ENCODE measurements at regions not wholly inside any gene's neighbourhood (a gene's known extent, or its start where the extent isn't known, plus 50 kb on each side); places are given as distances from the start of the nearest gene placed in this dataset.

- ATAC-seq: no peak
- Mint-ChIP-seq H3K27me3 (peaks cover 7% of the 10 kb centered on the region), H3K4me3 (no peak overlapping the region), H3K36me3 (no peaks in the 10 kb centered on the region), H3K27ac (no peak overlapping the region), H3K9me3 (ENCODE audit: low read depth) (no peaks in the 10 kb centered on the region), H3K4me1 (peaks cover 9% of the 10 kb centered on the region)
- no peak for DNase-seq
- CTCF ChIA-PET: no interaction called here
These were observed 235.6 kb upstream of the GSE1 start for GRCh38 chr16:85377388-85378144.

- H3K4me3 Mint-ChIP-seq: no peak overlapping the region
- H3K36me3 Mint-ChIP-seq: no peaks in the 10 kb centered on the region
- H3K27ac Mint-ChIP-seq: no peak overlapping the region
- peaks cover 7% of the 10 kb centered on the region for H3K27me3 Mint-ChIP-seq
- no peaks in the 10 kb centered on the region for H3K9me3 Mint-ChIP-seq (ENCODE audit: low read depth)
- CTCF ChIA-PET: no interaction called here
- H3K4me1 Mint-ChIP-seq: peaks cover under 1% of the 10 kb centered on the region
- DNase-seq (no peak), ATAC-seq (no peak)
These were observed 234.7 kb upstream of the GSE1 start for GRCh38 chr16:85378145-85379040.

DNA sequence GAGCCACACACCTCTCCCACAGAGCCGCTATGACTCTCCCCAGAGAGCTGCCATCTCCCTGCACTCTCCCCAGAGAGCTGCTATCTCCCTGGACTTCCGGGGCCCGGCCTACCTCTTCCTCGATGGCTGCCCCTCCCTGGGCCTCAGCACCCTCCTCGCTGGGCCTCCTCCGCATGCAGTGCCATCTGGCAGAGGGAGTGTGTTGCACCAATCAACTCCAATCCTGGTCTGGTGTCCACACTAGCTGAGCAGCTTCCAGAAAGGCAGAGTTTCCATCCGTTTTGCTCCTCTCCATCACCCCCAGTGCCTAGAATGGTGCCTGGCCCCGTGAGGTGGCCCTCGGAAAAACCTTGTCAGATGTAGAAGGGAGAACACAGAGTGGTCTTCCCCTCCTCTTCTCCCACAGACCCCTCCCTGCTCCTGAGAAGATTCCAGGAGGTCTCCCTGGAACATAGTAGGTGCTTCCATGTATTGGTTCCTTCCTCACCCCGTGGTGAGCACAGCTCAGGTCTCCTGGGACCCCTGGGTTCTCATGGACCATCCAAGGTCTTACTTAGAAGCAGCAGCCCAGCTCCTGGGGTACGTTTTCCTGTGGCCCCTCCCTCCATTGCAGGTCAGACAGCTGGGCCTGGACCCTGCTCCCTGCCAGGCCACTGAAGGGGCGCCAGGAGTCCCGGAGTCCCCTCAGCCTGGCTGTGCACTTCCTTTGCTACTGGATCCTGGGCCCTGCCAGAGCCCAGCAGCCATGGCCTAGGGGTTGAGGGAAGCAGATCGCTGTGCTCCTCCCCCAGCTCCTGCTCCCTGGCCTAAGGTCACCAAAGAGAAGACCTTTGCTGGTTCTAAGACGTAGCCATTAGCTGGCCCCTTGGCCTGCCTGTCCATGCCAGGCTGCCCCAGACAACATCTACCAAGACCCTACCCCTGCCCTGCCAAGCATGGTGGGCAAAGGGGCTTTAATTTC lies 233.8 kb upstream of the GSE1 start:
- peaks cover 7% of the 10 kb centered on the region for H3K27me3 Mint-ChIP-seq
- H3K4me3 Mint-ChIP-seq: no peak overlapping the region
- no peaks in the 10 kb centered on the region for H3K4me1 Mint-ChIP-seq
- CTCF ChIA-PET: interaction anchor here (1.2 kb wide), 1 partner anchor 8 kb away, joined by 3 read pairs; no protein-coding TSS in a partner anchor
- H3K27ac Mint-ChIP-seq: no peak overlapping the region
- no peaks in the 10 kb centered on the region for H3K9me3 Mint-ChIP-seq (ENCODE audit: low read depth)
- no peak for ATAC-seq
- H3K36me3 Mint-ChIP-seq: no peaks in the 10 kb centered on the region
- DNase-seq: no peak

DNA sequence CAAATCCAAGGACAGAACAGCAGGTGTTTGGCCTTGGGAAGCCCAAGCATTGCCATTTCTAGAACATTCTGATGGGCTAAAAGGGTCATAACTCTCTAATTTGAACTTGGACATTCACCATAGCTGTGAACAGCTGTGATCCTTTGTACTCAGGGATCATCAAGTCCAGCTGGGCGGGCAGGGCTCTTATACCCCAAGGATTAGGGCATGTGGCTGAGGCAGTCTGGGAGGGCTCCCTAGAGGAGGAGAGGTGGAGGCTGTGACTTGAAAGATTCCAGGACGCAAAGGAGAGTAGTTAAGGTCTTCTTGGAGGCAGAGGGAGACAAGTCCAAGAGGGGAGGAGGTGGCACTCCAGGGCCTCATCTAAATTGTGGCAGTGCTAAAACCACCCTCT lies 233.1 kb upstream of the GSE1 start:
- Mint-ChIP-seq H3K27ac (no peak overlapping the region), H3K27me3 (peaks cover 7% of the 10 kb centered on the region), H3K9me3 (ENCODE audit: low read depth) (no peaks in the 10 kb centered on the region), H3K4me3 (no peak overlapping the region), H3K36me3 (no peaks in the 10 kb centered on the region), H3K4me1 (no peaks in the 10 kb centered on the region)
- no peak for DNase-seq
- ATAC-seq: no peak
- CTCF ChIA-PET: interaction anchor here (1.2 kb wide), 1 partner anchor 8 kb away, joined by 3 read pairs; no protein-coding TSS in a partner anchor

- peaks cover 7% of the 10 kb centered on the region for H3K27me3 Mint-ChIP-seq
- CTCF ChIA-PET: no interaction called here
These were observed 232.0 kb upstream of the GSE1 start for GRCh38 chr16:85380905-85381737.

GRCh38 chr16:85381738-85382592 lies 231.2 kb upstream of the GSE1 start:
- Mint-ChIP-seq H3K4me3 (no peak overlapping the region), H3K36me3 (no peaks in the 10 kb centered on the region), H3K9me3 (ENCODE audit: low read depth) (no peaks in the 10 kb centered on the region), H3K27ac (no peak overlapping the region), H3K4me1 (no peaks in the 10 kb centered on the region), H3K27me3 (peaks cover 7% of the 10 kb centered on the region)
- CTCF ChIA-PET: no interaction called here
- DNase-seq (no peak), ATAC-seq (no peak)

More at GRCh38 chr16:85380905-85381737, 232.0 kb upstream of the GSE1 start:
- H3K4me1 Mint-ChIP-seq: no peaks in the 10 kb centered on the region
- no peak overlapping the region for H3K4me3 Mint-ChIP-seq
- no peaks in the 10 kb centered on the region for H3K36me3 Mint-ChIP-seq
- H3K9me3 Mint-ChIP-seq (ENCODE audit: low read depth): no peaks in the 10 kb centered on the region
- H3K27ac Mint-ChIP-seq: no peak overlapping the region
- DNase-seq (no peak), ATAC-seq (no peak)

GRCh38 chr16:85382717-85383118 lies 230.4 kb upstream of the GSE1 start:
- Mint-ChIP-seq H3K27me3 (peaks cover 7% of the 10 kb centered on the region), H3K4me3 (no peak overlapping the region), H3K36me3 (no peaks in the 10 kb centered on the region), H3K27ac (no peak overlapping the region), H3K9me3 (ENCODE audit: low read depth) (no peaks in the 10 kb centered on the region), H3K4me1 (no peaks in the 10 kb centered on the region)
- DNase-seq (no peak), ATAC-seq (no peak)
- CTCF ChIA-PET: no interaction called here

GRCh38 chr16:85383836-85384832 lies 229.0 kb upstream of the GSE1 start:
- CTCF ChIA-PET: no interaction called here
- H3K27ac Mint-ChIP-seq: no peak overlapping the region
- peaks cover 4% of the 10 kb centered on the region for H3K27me3 Mint-ChIP-seq
- no peaks in the 10 kb centered on the region for H3K36me3 Mint-ChIP-seq
- no peaks in the 10 kb centered on the region for H3K9me3 Mint-ChIP-seq (ENCODE audit: low read depth)
- no peak overlapping the region for H3K4me3 Mint-ChIP-seq
- no peaks in the 10 kb centered on the region for H3K4me1 Mint-ChIP-seq
- ATAC-seq: no peak
- no peak for DNase-seq

DNA sequence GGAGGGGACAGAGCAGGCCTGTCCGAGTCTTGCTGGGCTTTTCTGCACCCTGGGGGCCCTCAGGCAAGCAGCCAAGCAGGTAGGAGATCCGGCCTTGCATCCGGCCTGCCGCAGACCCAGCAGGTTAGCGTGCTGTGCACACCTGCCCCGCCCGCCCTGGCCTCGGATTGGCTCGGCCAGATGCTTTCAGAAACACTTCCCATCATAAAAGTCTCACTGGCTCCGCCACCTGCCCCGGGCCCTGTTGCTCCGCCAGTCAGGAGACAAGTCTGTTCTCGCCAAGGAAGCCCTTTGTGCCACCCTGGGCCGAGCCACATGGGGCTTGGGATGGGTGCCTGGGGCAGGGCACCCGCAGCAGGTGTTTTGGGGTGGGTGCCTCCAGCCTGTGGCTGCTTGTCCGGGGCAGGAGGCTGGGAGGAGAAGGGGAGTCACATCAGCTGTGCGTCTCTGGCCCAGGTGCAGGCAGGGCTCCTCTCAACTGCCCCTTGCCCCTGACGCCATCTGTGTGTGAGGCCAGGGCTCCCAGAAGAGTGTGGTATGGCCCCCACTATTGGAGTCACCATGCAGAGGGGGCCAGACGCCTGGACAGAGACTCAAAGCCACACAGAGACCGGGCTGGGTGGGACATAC lies 228.2 kb upstream of the GSE1 start:
- no peak for DNase-seq
- H3K36me3 Mint-ChIP-seq: no peaks in the 10 kb centered on the region
- CTCF ChIA-PET: no interaction called here
- no peaks in the 10 kb centered on the region for H3K4me1 Mint-ChIP-seq
- no peak overlapping the region for H3K27ac Mint-ChIP-seq
- no peaks in the 10 kb centered on the region for H3K9me3 Mint-ChIP-seq (ENCODE audit: low read depth)
- H3K27me3 Mint-ChIP-seq: peaks cover 1% of the 10 kb centered on the region
- no peak overlapping the region for H3K4me3 Mint-ChIP-seq
- ATAC-seq: no peak

GRCh38 chr16:85385463-85386331 lies 227.4 kb upstream of the GSE1 start:
- H3K4me1 Mint-ChIP-seq: no peaks in the 10 kb centered on the region
- H3K4me3 Mint-ChIP-seq: no peak overlapping the region
- ATAC-seq: no peak
- no peak for DNase-seq
- H3K27me3 Mint-ChIP-seq: no peaks in the 10 kb centered on the region
- no peaks in the 10 kb centered on the region for H3K36me3 Mint-ChIP-seq
- H3K27ac Mint-ChIP-seq: no peak overlapping the region
- H3K9me3 Mint-ChIP-seq (ENCODE audit: low read depth): no peaks in the 10 kb centered on the region
- CTCF ChIA-PET: no interaction called here

All from activated CD8-positive, alpha-beta memory T cell treated with anti-CD3 and anti-CD28 coated beads, Interleukin-2, amount 10 ng/mL, durations not matched to agents 7 days and 5 days (primary cell).